ENCODE measurements at regions not wholly inside any gene's neighbourhood (a gene's known extent, or its start where the extent isn't known, plus 50 kb on each side); places are given as distances from the start of the nearest gene placed in this dataset.
"Not testable (repeated sequence)": the region's sequence is repeated elsewhere in the genome, so short reads cannot be mapped to it uniquely, and the experiment has no call there.

DNA sequence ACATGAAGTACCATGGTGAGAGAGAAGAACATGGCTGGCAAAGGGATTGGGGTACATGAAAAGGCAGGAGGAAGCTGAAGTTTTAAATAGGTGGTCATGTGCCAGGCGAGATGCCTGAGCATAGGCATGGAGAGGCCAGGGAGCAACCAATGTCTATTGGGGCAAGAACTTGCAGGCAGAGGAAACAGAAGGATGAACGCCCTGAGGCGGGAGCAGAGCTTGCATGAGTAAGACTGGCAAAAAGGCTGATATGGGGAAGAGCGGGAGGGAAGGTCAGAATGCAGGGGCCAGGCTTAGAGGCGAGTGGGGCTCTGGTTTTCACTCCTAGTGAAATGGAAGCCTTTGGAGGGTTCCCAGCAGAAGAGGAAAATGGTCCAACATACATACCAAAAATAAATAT lies 52.5 kb upstream of the VSTM5 start:
- no peak for DNase-seq

GRCh38 chr11:93903989-93904388 lies 53.6 kb upstream of the VSTM5 start:
- no peak for DNase-seq

DNA sequence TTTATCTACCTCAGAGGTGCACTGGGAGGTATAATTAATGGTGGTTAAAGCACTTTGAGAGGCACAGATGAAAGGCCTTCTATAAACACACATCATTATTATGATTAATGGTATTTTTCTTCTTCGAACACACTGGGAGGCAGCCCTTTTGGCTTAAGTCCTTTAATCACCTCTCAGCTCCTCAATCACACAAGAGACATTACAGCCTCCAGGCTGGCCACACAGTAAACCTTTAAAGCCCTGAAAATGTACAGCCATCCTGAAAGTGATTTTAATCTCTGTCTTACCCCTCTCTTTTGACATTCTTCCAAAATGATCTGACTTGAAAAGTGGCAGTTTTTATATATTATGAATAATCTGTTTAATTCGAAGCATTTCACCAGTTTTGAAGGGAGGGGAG lies 54.3 kb upstream of the VSTM5 start:
- DNase-seq: no peak

- no peak for DNase-seq
These were observed 55.0 kb upstream of the VSTM5 start for GRCh38 chr11:93905384-93905783.

- DNase-seq: no peak
These were observed 56.1 kb upstream of the VSTM5 start for GRCh38 chr11:93906486-93906885.

DNA sequence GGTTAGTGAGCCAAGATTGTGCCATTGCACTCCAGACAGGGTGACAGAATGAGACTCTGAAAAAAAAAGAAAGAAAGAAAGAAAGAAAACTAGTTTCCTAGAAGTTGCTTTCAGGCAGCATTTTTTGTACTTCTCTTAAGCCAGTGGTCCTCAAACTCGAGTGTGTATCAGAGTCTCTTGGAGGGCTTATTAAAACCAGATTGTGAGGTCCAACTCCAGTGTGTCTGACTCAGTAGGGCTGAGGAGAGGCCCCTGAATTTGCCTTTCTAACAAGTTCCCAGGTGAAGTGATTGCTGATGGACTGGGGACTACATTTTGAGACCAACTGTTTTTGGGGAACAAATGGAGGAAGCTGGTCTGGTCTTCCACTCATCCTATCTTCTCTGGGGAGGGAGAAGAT lies 57.5 kb upstream of the VSTM5 start:
- DNase-seq: no peak

- no peak for DNase-seq
These were observed 58.3 kb upstream of the VSTM5 start for GRCh38 chr11:93908689-93909088.

DNA sequence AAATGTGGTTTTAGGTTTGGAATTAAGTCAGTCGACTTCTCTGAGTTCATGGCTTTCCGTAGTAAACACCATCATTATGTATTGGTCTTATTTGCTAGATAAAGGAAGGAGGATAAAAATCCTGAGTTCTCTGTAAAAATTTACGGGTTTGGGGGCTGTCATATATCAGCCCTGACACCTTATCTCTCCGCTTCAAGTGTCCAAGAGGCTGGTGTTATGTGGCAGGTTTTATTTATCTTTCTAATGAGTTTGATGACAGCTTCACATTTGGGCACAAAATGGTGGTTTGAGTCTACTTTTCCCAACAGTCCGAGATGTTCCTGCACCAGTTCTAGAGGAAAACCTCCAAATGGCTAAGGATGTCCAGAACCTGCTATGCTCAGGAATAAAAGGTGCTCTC lies 67.3 kb upstream of the VSTM5 start:
- DNase-seq: no peak

GRCh38 chr11:93921695-93922468 lies 71.5 kb upstream of the VSTM5 start:
- peak; percentile 90 for DNase-seq

GRCh38 chr11:93922830-93923229 lies 72.4 kb upstream of the VSTM5 start:
- no peak for DNase-seq

- DNase-seq: not testable (repeated sequence)
These were observed 75.7 kb upstream of the VSTM5 start for GRCh38 chr11:93926099-93926498.

- DNase-seq: no peak
These were observed 79.0 kb upstream of the VSTM5 start for GRCh38 chr11:93929407-93929806.

GRCh38 chr11:93933230-93933629 lies 82.8 kb upstream of the VSTM5 start:
- DNase-seq: no peak

DNA sequence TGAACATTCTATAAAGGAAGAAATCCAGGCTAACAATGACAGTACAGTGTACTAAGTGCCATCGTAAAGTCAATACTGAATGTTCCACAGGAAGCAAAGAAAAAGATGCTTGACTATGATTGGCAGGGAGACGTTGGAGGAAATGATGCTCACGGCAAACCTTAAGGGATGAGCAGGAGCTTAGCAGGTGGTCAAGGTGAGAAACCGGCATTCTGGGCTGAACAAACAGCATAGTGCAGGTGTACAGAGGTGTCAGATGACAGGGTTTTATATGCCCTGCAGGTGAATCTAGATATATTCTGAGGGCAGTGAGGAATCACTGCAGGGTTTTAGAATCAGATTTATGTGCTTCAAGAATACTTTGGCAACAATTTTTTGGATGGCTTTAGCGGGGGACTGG lies 85.3 kb upstream of the HEPHL1 start:
- DNase-seq: no peak

DNA sequence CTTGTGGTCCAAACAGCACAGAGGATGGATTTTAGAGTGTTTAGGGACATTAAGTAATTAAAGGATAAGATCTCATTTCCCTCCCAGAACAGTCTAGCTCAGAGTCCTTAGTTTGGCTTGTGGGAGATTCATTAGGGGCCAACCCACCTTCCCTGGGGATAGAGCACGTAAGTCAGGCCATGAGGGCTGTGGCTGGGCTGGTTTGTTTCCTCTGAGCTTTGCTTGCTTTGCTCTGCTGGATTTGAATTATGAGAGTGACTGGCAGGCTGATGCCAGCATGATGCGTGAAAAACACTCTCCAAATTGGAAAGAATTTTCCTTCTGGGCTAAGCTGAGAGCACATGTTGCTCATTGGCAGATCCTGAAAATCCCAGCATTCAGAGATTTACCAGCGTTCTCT lies 84.7 kb upstream of the HEPHL1 start:
- no peak for DNase-seq

GRCh38 chr11:93939084-93939760 lies 81.9 kb upstream of the HEPHL1 start:
- DNase-seq: no peak

- DNase-seq: no peak
These were observed 80.8 kb upstream of the HEPHL1 start for GRCh38 chr11:93940395-93940794.

DNA sequence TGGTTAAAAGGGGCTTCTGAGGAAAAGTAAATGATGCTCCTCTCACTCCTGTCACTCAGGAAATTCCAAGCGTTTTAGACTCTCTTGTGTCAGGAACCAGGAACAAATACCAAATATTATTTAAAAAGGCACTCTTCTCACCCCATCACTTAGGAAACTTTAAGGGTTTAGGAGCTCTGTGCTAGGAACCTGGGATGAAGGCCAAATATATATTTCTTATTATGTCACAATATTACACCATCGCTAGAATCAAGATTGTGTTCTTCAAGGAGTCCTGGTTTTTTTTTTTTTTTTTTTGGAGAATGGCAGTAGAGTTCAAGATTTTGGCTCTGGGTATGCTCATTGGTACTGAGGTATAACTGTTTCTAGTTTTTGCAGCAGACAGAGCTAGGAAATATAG lies 79.0 kb upstream of the HEPHL1 start:
- no peak for DNase-seq

- no peak for DNase-seq
These were observed 75.6 kb upstream of the HEPHL1 start for GRCh38 chr11:93945596-93945995.

- no peak for DNase-seq
These were observed 68.9 kb upstream of the HEPHL1 start for GRCh38 chr11:93952082-93952780.

- DNase-seq: no peak
These were observed 63.7 kb upstream of the HEPHL1 start for GRCh38 chr11:93957397-93957952.

- DNase-seq: no peak
These were observed 62.2 kb upstream of the HEPHL1 start for GRCh38 chr11:93958991-93959390.

DNA sequence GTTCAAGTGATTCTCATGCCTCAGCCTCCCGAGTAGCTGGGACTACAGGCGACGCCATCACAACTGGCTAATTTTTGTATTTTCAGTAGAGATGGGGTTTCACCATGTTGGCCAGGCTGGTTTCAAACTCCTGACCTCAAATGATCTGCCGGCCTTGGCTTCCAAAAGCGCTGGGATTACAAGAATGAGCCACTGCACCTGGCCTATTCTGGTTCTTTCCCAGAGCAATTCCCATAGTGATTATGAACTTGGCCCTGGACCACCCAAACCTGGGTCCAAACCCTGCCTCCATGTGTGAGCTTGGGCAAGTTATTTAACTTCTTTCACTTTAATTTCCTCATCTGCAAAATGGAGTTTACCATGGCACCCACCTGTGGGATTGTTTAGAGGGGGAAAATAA lies 61.5 kb upstream of the HEPHL1 start:
- DNase-seq: no peak

DNA sequence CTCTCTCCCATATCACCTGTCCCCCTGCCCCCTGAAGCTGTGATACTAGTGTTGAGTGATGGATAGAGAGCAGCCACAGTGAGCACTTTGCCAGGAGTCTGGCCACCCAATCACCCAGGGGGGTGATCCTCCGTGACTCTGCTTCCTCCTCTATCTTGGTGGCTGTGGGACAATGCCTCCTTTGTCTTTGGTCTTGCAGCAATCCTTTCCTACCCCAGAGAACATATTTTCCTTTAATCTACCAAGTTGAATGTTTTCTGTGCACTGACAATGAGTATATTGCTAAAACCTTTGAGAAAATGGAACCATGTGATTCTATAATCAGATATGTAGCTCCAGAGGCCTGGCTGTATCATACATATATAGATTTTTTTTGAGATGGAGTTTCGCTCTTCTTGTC lies 58.1 kb upstream of the HEPHL1 start:
- DNase-seq: no peak

All from hematopoietic multipotent progenitor cell treated with erythropoietin and hydrocortisone succinate and interleukin-3 and kit ligand, for 6 days (in vitro differentiated cells).